DMS53 treated with DMSO at 0.1 percent for 48 hours (cell line): ENCODE measurements at regions not wholly inside any gene's neighbourhood (a gene's known extent, or its start where the extent isn't known, plus 50 kb on each side); places are given as distances from the start of the nearest gene placed in this dataset.
"Not testable (repeated sequence)": the region's sequence is repeated elsewhere in the genome, so short reads cannot be mapped to it uniquely, and the experiment has no call there.

Source experiments
- DNase-seq: peaks from one replicate; lab custom pipeline; 2025; ENCODE audit not compliant: unreplicated experiment; lab: John Stamatoyannopoulos, UW

GRCh38 chr2:59761966-59762365 is 791.5 kb downstream of the BCL11A start:
- DNase-seq, result no peak

GRCh38 chr2:59756150-59756549 is 797.3 kb downstream of the BCL11A start:
- DNase-seq, result no peak

GRCh38 chr2:59754011-59754735 is 799.3 kb downstream of the BCL11A start:
- peak; percentile 8 for DNase-seq

DNA sequence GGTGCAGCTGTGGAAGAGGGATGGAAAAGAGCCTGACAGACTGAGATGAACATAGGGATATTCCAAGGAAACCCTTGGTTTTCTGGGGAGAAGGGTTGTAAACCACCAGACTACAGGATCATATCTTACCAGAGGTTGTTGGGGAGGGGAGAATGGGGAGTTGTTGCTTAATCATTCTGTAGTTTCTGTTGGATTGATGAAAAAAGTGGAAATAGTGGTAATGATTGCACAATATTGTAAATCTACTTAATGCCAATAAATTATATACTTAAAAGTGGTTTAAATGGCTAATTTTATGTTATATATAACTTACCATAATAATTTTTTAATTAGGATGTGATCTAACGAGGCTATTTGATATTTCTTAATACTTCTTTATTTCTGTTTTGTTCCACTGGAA is 800.9 kb downstream of the BCL11A start:
- no peak for DNase-seq

DNA sequence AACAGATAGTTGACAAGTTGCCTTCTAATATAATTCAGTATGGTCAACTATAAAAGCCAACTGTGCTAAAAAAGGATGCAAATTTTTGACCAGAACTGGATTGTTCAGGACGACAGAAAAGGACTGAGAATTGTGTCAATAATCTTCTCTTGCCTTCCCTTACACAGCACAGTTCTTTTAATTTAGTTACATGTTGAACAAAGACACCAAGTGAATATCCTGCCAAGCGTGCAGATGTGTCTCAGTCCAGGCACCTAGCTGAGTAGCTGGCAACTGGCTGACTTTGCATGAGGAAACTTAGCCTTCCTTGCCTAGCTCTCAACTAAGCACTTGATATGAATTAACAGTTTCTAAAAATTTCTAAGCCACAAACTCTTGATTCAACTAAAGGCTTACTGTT is 801.4 kb downstream of the BCL11A start:
- DNase-seq, result no peak

GRCh38 chr2:59751214-59751613 is 802.2 kb downstream of the BCL11A start:
- not testable (repeated sequence) for DNase-seq

DNA sequence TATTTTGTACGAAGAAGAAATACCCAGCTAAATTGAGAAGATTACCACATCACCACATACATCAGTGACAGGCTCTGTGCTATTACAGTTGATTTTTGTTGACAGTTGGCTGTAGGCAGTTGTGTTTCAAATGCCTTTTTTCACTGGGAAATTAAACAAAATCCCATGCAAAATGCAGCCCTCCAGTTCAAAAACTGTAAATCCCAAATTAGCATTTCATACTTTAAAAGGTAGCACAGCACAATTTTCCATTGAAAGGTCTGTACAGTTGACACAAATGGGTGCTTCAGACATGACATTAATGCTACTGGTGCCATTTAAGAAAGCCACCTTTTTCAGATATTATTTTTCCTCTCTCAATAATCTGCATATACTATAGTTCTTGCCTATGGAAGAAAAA is 807.2 kb downstream of the BCL11A start:
- no peak for DNase-seq

DNA sequence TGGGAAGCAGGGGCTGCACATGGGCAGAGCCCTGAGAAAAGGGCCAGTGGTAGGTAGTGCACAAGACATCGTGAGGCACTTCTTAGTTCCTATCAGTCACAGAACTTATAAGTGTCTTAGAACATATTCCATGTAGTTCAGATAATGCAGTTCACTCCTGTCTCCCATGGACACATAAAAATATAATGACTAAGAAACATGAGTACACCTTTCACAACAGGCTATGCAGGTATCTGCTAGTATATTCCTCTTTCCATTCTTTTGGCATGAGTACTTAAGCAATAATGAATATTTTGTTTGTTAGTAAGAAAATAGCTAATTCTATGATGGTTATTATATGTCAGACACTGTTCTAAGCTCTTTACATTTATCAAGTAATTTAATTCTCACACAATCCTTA is 808.4 kb downstream of the BCL11A start:
- no peak for DNase-seq

DNA sequence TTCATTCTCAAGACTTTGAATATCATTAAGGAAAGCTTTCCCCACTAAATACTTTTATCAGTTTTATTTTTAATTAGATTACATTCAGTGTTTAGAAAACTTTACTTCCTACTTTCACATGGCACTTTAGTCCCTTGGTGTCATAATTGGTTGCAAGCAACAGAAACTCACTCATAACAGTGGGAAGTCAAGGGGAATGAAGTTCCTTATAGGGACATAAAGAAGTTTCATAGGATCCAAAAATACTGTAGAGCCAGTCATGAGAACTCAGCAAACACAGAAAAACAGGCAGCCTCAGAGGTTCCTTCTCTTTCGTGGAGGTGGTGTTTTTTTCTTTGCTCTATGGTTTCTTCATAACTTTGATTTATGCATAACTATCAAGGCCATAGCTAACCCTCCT is 809.0 kb downstream of the BCL11A start:
- DNase-seq, result no peak

GRCh38 chr2:59741840-59742239 is 811.6 kb downstream of the BCL11A start:
- no peak for DNase-seq

GRCh38 chr2:59739166-59739565 is 814.3 kb downstream of the BCL11A start:
- no peak for DNase-seq

GRCh38 chr2:59737299-59737698 is 816.2 kb downstream of the BCL11A start:
- DNase-seq, result no peak

DNA sequence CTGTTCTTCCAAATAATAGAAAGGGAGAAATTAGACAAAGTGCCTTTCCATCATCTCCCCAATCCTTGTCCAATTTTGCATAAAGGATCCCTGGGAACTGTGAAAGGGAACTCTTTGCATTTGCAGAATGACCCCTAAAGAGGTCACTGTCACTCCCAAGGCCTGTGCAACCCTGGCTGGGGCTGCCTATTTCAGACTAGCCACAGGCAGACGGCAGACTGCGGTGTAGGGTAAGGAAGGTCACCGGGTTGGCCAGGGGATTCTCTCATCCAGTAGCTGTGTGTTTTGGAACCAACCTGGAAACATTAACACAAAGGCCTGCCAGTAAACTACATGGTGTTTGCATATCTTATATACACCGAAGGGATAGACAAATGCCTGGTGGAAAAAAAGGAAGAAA is 818.7 kb downstream of the BCL11A start:
- DNase-seq, result no peak

- DNase-seq, result no peak
Measured at GRCh38 chr2:59733970-59734369, 819.5 kb downstream of the BCL11A start.

DNA sequence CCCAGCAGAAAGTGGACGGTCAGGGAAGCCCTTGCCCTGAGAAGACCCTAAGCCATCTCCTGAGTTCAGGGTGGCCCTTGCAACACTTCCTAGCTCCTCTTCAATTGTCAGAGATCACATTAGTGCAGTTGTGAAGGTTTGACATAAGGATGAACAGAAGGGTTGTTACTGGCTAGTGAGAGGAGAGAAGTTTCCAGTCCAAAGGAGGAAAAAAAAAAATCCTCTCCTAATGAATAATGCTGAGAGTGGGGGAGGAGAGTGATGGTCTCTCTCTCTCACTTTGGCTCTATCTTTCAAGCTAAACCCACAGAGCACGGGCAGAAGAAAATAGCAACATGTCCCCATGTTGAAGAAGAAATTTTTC is 819.9 kb downstream of the BCL11A start:
- no peak for DNase-seq

DNA sequence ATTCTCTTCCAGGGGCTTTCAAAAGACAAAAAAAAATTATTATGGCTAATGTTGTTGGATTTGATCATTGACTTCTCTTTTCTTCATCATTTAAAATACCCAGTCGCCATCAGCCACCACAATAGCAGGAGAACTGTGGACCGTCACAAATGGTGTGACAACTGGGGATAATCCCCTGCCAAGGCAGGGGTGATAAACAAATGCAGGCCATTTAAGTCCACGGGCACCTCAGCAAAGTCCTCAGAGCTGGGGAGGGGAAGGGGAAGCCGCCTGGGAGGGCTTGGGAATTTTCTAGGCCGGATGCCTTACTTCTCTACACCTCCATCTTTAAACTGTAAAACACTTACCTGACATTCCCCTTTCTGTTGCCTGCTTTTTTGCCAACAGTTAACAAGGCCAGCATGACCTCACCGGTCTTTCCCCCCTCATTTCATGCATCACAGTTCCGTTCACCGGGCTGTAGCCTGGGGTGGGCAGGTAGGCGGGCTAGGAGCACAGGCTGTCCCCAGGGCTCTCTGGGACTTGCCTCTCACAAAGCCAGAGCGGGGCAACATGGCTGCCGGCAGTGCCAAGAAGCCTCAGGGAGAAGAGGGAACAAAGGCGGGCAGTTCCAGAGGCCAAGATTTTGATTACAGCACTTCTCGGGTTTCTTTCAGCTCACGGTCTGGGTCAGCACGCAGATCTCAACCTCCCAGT is 820.4 kb downstream of the BCL11A start:
- DNase-seq, result no peak

GRCh38 chr2:59727121-59727590 is 826.3 kb downstream of the BCL11A start:
- no peak for DNase-seq

GRCh38 chr2:59726228-59727120 is 827.0 kb downstream of the BCL11A start:
- no peak for DNase-seq

- DNase-seq, result no peak
Measured at GRCh38 chr2:59724746-59725145, 828.7 kb downstream of the BCL11A start.

DNA sequence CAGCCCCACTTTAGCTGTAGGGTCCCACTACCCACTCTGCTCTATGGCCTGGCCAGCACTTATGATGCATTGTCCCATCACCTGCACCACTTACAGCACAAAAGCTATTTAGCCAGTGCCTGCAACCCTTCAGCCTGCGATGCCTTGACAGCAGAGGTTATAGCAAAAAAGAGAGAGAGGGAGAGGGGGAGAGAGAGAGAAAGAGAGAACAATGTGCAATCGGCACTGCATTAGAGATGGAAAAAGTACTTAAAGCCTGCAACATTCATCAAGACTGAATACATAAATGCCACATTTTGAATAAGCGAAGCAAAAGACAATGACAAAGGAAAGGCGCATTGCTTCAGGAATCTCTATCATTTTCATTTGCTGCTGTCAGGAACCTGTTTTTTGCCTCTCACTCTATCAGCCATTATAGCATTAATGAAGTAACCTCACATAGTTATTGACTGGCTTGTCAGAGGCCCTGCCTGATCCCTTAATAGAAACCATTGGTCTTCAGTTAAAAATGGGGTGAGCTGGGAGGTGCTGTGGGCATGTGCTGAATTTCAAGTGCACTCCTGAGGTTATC is 833.1 kb downstream of the BCL11A start:
- DNase-seq, result no peak

- no peak for DNase-seq
Measured at GRCh38 chr2:59713577-59713976, 839.9 kb downstream of the BCL11A start.
